K562 (cell line): ENCODE measurements at regions not wholly inside any gene's neighbourhood (a gene's known extent, or its start where the extent isn't known, plus 50 kb on each side); places are given as distances from the start of the nearest gene placed in this dataset.

Source experiments
- AFF4 ChIP-seq: sonication (generic); formaldehyde crosslinking; IDR thresholded peaks from 2 replicates; pipeline ENCODE4 v1.8.0; 2023; ENCODE audit warnings: mild to moderate bottlenecking, missing genetic modification reagents
- CEBPB ChIP-seq: fragments of 450-650 bp; IDR thresholded peaks from 2 replicates; pipeline ENCODE4 v1.6.1; 2016; ENCODE audit warnings: missing genetic modification characterization, missing compliant biosample characterization
- CTCF ChIP-seq, 3 experiments: IDR thresholded peaks in 2 of 3; conservative IDR thresholded peaks in 1 of 3; 2 replicates each; pipeline ENCODE4 v1.5.1; 2011 to 2012; ENCODE audit warnings: low read length in 3 of 3, mild to moderate bottlenecking in 3 of 3, control low read depth in 2 of 3, improper control_type of control experiment in 1 of 3, inconsistent platforms in 1 of 3, low read depth in 1 of 3, mixed read lengths in 1 of 3, moderate library complexity in 1 of 3; ENCODE audit not compliant: insufficient read depth in 2 of 3
- IRF1 ChIP-seq: sonication (generic); formaldehyde crosslinking; IDR thresholded peaks from 2 replicates; pipeline ENCODE4 v1.8.0; 2022; ENCODE audit warnings: missing genetic modification reagents, mild to moderate bottlenecking, borderline replicate concordance
- JUN ChIP-seq, 2 experiments: sonication (generic) in 1 of 2; formaldehyde crosslinking in 1 of 2; IDR thresholded peaks; 2 replicates each; pipeline versions ENCODE4 v1.6.1 to v1.8.0; 2012 to 2022; ENCODE audit warnings: borderline replicate concordance in 2 of 2, mild to moderate bottlenecking in 2 of 2, improper control_type of control experiment in 1 of 2, low read depth in 1 of 2, low read length in 1 of 2, missing genetic modification reagents in 1 of 2
- KAT2B ChIP-seq: IDR thresholded peaks from one replicate; pipeline ENCODE4 v1.6.1; 2012; ENCODE audit warnings: low read depth, mild to moderate bottlenecking, control low read depth, inconsistent platforms, low read length, moderate library complexity
- PCBP2 ChIP-seq: fragments of 200-400 bp; formaldehyde crosslinking; IDR thresholded peaks from 2 replicates; pipeline ENCODE4 v1.6.1; 2018; ENCODE audit warnings: low read length, low read depth, mild to moderate bottlenecking, moderate library complexity; ENCODE audit not compliant: poor library complexity, severe bottlenecking
- POLR2A ChIP-seq: fragments of 450-650 bp; conservative IDR thresholded peaks from 2 replicates; pipeline ENCODE4 v1.6.1; 2016
- POLR2AphosphoS5 ChIP-seq: IDR thresholded peaks from 2 replicates; pipeline ENCODE4 v1.6.1; 2011; ENCODE audit warnings: mild to moderate bottlenecking, low read depth, low read length, moderate library complexity; ENCODE audit not compliant: control insufficient read depth, insufficient read depth
- SMARCA4 ChIP-seq: fragments of 450-650 bp; IDR thresholded peaks from 2 replicates; pipeline ENCODE4 v1.6.1; 2016
- ZNF124 ChIP-seq: sonication (generic); formaldehyde crosslinking; IDR thresholded peaks from 2 replicates; pipeline ENCODE4 v1.8.1; 2022; ENCODE audit warnings: missing genetic modification reagents
- ZNF253 ChIP-seq: fragments of 250-450 bp; sonication (Bioruptor Pico); conservative IDR thresholded peaks from 2 replicates; pipeline ENCODE4 v1.6.1; 2021; ENCODE audit warnings: mild to moderate bottlenecking

- TF ChIP-seq CTCF (IDR thresholded peaks at IDR 0.05 in 2 of 3, conservative IDR thresholded peaks at IDR 0.05 in 1 of 3; ENCODE audit: insufficient read depth in 2 of 3, low read depth in 1 of 3, low read length in 3 of 3) (no peak), IRF1 (CRISPR knock-in tag) (no peak), PCBP2 (no peak), KAT2B (no peak), POLR2AphosphoS5 (no peak), ZNF124 (no peak), AFF4 (no peak), POLR2A (no peak), JUN (IDR thresholded peaks at IDR 0.05; ENCODE audit: borderline replicate concordance, low read depth, low read length) (no peak), JUN (CRISPR knock-in tag; IDR thresholded peaks at IDR 0.05; ENCODE audit: borderline replicate concordance) (no peak), CEBPB (tag) (no peak), SMARCA4 (no peak), ZNF253 (no peak)
Measured at GRCh38 chr2:150976604-150977003, 285.1 kb downstream of the RBM43 start.
